Prostate gland (tissue), 2 donors: ENCODE measurements at regions not wholly inside any gene's neighbourhood (a gene's known extent, or its start where the extent isn't known, plus 50 kb on each side); places are given as distances from the start of the nearest gene placed in this dataset.

ENCODE experiments used
- CTCF ChIP-seq, 4 experiments: fragments of 200-600 bp in 2 of 4; fragments of 450-650 bp in 2 of 4; sonication (generic) in 2 of 4; IDR thresholded peaks; 1 replicate in 3 of 4; 2 replicates in 1 of 4; pipeline ENCODE4 v1.5.1; 2016 to 2019; ENCODE audit warnings: antibody characterized with exemption in 4 of 4, mild to moderate bottlenecking in 2 of 4, moderate library complexity in 2 of 4
- POLR2A ChIP-seq: fragments of 450-650 bp; IDR thresholded peaks from one replicate; pipeline ENCODE4 v1.6.1; 2016; ENCODE audit warnings: antibody characterized with exemption, mild to moderate bottlenecking
- POLR2AphosphoS5 ChIP-seq: sonication (generic); formaldehyde crosslinking; IDR thresholded peaks from one replicate; pipeline ENCODE4 v1.6.1; 2017; ENCODE audit warnings: antibody characterized with exemption

GRCh38 chr12:124451637-124452243, 115.7 kb downstream of the NCOR2 start:
- TF ChIP-seq CTCF (IDR thresholded peaks at IDR 0.05) (no peak), POLR2A (no peak), POLR2AphosphoS5 (no peak)
